GM21737 (cell line): ENCODE measurements at regions not wholly inside any gene's neighbourhood (a gene's known extent, or its start where the extent isn't known, plus 50 kb on each side); places are given as distances from the start of the nearest gene placed in this dataset.
A peak's percentile ranks its signal among the peaks of the same experiment; 100 is the strongest.

Experiments used
- ATAC-seq: cut with Tn5 transposase; IDR thresholded peaks from one replicate; pipeline ENCODE4 v1.9.1; 2021; ENCODE audit warnings: mild to moderate bottlenecking, moderate library complexity; ENCODE audit not compliant: unreplicated experiment

GRCh38 chr3:43970351-43970750 lies 271.3 kb upstream of the TOPAZ1 start:
- no peak for ATAC-seq

- ATAC-seq: no peak
Measured at GRCh38 chr3:43970920-43971319, 270.8 kb upstream of the TOPAZ1 start.

GRCh38 chr3:43971486-43971885 lies 270.2 kb upstream of the TOPAZ1 start:
- no peak for ATAC-seq

GRCh38 chr3:43978708-43979107 lies 263.0 kb upstream of the TOPAZ1 start:
- no peak for ATAC-seq

- ATAC-seq: no peak
Measured at GRCh38 chr3:43979645-43980044, 262.0 kb upstream of the TOPAZ1 start.

GRCh38 chr3:43994657-43995546 lies 246.8 kb upstream of the TOPAZ1 start:
- no peak for ATAC-seq

- no peak for ATAC-seq
Measured at GRCh38 chr3:43995547-43996378, 245.9 kb upstream of the TOPAZ1 start.

GRCh38 chr3:43996379-43997301 lies 245.0 kb upstream of the TOPAZ1 start:
- no peak for ATAC-seq

- ATAC-seq: no peak
Measured at GRCh38 chr3:43997316-43997715, 244.4 kb upstream of the TOPAZ1 start.

GRCh38 chr3:43997788-43998369 lies 243.8 kb upstream of the TOPAZ1 start:
- ATAC-seq: no peak

- ATAC-seq: no peak
Measured at GRCh38 chr3:43998370-43998835, 243.3 kb upstream of the TOPAZ1 start.

- peak; percentile 45 for ATAC-seq
Measured at GRCh38 chr3:43998836-43999727, 242.6 kb upstream of the TOPAZ1 start.

- no peak for ATAC-seq
Measured at GRCh38 chr3:43999728-44000319, 241.9 kb upstream of the TOPAZ1 start.

GRCh38 chr3:44000586-44000985 lies 241.1 kb upstream of the TOPAZ1 start:
- ATAC-seq: no peak

GRCh38 chr3:44001072-44001471 lies 240.6 kb upstream of the TOPAZ1 start:
- no peak for ATAC-seq

- ATAC-seq: no peak
Measured at GRCh38 chr3:44003801-44004200, 237.9 kb upstream of the TOPAZ1 start.

GRCh38 chr3:44011680-44012079 lies 230.0 kb upstream of the TOPAZ1 start:
- no peak for ATAC-seq

GRCh38 chr3:44012160-44012899 lies 229.4 kb upstream of the TOPAZ1 start:
- ATAC-seq: no peak
